Left kidney (tissue), 1 donor: ENCODE measurements at regions not wholly inside any gene's neighbourhood (a gene's known extent, or its start where the extent isn't known, plus 50 kb on each side); places are given as distances from the start of the nearest gene placed in this dataset.
"Not testable (repeated sequence)": the region's sequence is repeated elsewhere in the genome, so short reads cannot be mapped to it uniquely, and the experiment has no call there.

Source experiments
- DNase-seq: peaks from one replicate; pipeline ENCODE4 v3.0.0-alpha.2; 2013

DNA sequence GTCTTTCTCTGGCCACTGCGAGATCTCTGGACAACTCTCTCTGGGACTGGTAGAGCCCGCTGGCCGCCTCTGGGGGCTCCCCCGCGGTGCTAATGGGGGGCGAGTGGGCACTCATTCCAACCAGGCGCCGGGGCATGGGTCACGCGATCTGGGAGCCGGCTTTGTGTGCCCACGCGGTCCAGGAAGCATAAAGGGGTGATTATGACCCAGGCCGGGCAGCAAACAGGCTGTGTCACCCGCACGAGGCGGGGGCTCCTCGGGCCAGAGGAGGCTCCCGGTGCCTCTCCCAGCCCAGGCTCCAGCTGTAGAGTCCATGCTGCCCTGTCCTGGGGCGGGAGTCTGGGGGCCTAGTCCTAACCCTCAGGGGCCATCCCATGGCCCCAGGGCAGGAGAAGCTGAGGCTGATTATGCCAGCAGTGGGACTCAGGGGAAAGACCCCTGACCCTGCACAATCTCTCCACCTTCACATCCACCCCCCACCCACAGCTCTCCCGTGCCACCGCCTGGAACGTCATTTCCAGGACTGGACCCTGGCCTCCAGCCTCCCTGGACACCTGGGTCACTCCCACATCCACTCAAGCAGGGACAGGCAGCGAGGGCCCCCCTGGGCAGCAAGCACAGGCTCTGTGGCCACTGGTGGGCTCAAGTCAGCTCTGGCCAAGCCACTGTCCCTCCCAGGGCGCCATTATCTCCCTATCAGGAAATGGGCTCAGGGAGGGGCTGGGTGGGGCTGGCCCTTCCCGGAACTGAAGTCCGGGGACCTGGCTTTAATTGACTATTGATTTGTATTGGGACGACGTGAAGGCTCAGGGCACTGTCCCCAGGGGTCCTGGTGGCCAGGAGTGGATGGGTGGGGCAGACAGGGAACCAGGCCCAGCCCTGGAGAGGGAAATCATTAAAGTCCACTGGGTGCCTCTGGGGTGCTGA, 50.0 kb downstream of the PTPRS start:
- DNase-seq, result no peak

- DNase-seq, result no peak
These were observed 51.3 kb downstream of the PTPRS start for GRCh38 chr19:5289060-5289990.

- no peak for DNase-seq
These were observed 52.3 kb downstream of the PTPRS start for GRCh38 chr19:5288347-5288739.

GRCh38 chr19:5287066-5287465, 53.5 kb downstream of the PTPRS start:
- no peak for DNase-seq

DNA sequence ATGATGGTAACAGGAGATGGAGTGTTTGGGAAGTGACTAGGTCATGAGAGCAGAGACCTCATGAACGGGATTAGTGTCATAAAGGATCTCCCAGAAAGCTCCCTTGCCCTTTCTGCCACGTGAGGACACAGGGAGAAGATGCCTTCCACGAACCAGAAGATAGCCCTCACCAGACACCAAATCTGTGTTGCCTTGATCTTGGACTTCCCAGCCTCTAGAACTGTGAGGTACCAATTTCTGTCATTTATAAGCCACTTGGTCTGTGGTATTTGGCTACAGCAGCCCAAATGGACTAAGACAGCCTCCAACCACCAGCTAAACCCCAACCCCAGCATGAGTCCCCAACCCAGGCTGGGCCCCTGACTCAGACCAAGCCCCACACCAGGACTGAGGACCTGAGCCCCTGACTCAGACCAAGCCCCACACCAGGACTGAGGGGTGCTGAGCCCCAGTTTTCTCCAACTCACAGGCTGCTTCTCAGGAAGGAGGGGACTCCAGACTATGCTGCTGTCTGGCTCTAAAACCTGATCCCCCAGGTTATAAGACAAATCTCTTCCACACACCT, 54.1 kb downstream of the PTPRS start:
- DNase-seq, result no peak

DNA sequence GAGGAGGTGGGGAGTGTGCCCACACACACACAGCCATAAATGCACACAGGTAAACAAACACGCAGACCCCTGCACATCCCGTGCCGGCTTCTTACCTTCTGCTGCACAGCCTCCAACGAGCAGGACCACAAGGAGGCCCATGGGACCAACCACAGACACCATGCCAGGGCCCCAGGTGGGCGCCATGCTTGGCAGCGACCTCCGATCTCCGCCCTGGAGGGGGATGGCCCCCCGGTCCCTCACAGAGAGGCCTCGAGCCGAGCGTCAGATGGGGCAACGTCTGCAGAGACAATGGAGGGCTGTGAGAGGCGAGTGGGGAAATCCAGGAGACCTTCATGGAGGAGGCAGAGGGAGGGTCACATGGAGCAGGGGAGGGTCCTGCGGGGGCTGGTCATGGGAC, 54.7 kb downstream of the PTPRS start:
- no peak for DNase-seq

- DNase-seq, result no peak
These were observed 55.3 kb downstream of the PTPRS start for GRCh38 chr19:5285311-5285710.

DNA sequence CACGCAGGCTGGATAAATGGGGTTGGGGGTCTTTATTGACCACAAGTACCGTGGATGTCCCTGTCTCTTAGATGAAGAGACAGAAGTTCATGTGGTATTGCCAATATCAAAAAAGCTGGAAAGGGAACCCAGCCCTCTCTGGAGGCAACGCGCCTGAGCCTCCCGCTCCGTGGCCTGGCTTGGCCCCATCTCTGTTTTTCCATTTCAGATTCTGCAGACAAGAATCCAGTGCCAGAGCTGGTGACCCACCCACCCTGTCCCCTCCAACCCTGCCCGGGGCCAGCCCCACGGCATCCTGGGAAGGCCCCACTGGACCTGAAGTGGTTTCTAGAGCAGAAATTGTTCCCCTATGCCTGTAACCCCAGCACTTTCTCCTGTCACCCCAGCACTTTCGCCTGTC, 57.7 kb downstream of the PTPRS start:
- no peak for DNase-seq

GRCh38 chr19:5281588-5281987, 59.0 kb downstream of the PTPRS start:
- DNase-seq, result no peak

- DNase-seq, result not testable (repeated sequence)
These were observed 64.9 kb downstream of the PTPRS start for GRCh38 chr19:5275668-5276067.

DNA sequence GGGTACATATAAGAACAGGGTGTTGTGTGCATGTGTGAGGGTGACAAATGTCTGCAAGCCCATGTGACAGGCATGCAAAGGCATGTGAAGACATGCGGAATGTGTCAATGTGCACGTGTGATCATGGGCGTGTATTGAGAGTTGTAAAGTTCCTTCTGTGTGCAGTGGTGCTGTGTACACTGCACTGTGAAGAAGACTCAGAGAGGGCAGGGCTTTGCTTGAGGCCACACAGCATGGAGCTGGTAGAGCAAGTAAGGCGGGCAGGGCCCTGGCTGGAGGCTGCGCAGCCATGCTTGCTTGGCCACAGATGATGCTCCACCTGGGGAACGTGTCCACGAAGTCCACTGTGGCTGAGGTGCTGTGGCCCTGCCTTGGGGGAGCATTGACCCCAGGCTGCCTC, 66.8 kb downstream of the PTPRS start:
- DNase-seq, result no peak

DNA sequence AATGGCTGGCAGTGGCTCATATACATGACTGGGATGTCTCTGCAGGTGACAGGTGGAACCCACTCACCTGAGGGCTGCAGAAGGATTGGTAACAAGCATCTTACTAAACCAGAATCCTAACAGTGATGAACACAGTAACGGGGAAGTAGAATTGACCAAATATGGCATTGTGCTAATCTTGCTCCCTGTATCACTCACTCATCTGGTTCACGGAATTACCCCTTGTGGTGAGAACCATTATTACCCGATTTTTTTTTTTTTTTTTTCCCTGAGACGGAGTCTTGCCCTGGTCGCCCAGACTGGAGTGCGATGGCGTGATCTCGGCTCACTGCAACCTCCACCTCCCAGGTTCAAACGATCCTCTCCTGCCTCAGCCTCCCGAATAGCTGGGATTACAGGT, 69.5 kb downstream of the PTPRS start:
- no peak for DNase-seq

- DNase-seq, result no peak
These were observed 70.7 kb downstream of the PTPRS start for GRCh38 chr19:5269926-5270325.

GRCh38 chr19:5269279-5269678, 71.3 kb downstream of the PTPRS start:
- DNase-seq, result no peak

GRCh38 chr19:5268801-5269200, 71.8 kb downstream of the PTPRS start:
- DNase-seq, result no peak

- DNase-seq, result no peak
These were observed 75.4 kb downstream of the PTPRS start for GRCh38 chr19:5265260-5265659.

DNA sequence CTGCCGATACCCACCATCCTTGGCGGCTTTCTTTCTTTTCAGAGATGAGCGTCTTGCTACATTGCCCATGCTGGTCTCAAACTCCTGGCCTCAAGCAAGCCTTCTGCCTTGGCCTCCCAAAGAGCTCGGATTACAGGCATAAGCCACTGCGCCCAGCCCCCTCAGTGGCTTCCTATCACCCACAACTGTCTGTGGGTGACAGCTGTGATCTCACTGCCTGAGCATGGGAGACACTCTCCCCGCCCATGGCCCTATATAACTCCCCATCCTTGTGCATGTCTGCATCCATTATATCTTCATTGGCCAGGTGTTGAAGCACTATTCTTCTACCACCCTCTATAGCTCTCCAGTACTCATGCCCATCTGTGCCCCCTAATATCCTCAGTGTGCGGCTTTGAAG, 76.2 kb downstream of the PTPRS start:
- no peak for DNase-seq

GRCh38 chr19:5263615-5264014, 77.0 kb downstream of the PTPRS start:
- DNase-seq, result no peak

DNA sequence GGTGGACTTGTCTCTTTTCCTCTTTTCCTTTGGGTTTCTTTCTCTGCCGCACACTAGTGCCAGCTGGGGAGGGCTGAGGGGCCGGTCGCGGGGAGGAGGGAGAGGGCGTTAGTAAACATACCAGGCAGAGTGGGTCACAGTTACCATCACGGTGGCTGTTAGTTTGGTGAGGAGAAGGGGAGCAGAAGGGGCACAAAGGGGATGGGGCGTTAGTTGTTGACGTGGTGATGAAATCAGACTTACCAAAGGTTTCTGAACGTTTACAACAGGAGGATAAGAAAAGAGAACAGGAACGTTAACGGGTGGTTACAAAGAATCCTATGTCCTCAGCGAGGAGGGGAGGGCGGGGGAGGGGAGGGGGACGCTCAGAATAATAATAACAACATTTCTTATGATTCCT, 77.9 kb downstream of the PTPRS start:
- no peak for DNase-seq

DNA sequence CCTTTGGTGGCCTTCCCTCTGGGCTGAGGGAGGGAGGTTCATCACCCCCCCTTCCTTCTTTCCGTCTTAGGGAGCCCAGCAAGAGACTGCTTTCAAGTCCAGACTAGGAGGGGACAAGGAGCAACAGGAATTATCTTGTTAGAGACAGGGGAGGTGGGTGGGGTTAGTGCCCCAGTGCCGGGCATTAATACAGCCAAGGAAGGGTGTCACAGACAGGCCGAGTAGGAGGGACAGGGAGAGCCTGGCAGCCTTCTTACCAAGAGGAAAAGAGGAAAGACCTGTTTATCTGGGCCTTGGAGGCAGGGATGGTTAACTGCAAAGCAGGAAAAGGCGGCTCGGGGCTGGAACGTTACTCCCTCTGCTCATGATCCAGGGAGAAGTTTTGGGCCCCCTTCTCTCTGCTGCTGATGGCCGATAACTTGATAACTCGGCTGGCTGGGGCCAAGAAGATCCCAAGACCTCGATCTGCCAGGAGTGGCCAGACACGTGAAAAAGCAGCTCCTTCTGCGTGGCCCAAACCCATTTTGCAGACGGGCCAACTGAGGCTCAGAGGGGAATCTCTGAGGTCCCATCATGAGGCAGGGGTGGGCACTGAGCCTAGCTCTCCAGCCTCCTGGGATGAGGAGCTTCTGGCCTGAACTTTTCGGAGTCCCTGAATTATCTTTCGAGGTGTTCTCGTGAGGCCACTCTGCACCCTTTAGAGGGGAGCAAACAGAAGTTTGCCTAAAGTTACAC, 79.3 kb downstream of the PTPRS start:
- DNase-seq, result no peak

DNA sequence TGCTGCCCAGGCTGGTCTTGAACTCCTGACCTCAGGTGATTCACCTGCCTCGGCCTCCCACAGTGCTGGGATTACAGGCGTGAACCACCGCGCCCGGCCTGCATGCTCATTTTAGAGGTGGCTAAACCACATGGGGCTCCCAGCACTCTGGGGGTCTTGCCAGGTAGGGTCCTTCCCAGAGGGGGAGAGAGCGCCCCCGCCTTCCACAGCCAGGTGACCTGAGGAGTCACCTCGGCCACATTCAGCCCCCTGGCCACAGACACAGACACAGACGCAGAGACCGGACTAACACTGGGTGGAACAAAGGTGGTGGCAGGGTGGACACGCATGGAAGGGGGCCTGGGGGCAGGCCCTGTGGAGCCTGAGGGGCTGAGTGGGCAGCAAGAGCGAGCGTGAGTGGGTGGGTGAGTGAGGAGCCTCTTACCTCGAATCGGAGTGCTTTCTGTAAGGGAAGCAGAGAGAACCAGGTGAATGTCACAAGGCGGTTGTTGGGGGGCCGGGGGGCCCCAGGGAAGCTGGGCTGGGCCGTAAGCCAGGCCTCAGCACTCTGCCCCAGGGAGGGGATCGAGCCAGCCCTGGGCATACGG, 80.1 kb downstream of the PTPRS start:
- DNase-seq, result no peak

DNA sequence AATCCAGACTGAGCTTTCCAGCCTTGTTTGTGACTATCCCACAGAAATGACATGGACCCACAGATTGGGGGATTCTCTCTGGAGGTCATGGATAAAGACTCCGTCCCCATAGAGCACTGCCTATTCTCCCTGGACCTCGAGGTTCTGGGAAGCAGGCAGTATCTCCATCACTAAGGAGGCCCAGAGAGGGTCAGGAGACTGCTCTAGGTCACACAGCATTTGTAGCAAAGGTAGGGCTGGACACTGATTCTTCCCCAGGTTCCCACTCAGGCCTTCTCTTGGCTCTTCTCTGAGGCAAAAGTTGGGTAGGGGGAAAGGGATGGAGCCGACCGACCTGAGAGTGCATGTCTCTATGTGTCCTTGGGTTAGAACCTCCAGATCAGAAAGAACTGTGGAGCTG, 80.9 kb downstream of the PTPRS start:
- no peak for DNase-seq
